Skeletal muscle tissue (tissue), 3 donors: ENCODE measurements at regions not wholly inside any gene's neighbourhood (a gene's known extent, or its start where the extent isn't known, plus 50 kb on each side); places are given as distances from the start of the nearest gene placed in this dataset.

Source experiments
- H3K27ac ChIP-seq: one replicate; pipeline ENCODE4 v1.7.0; 2013; ENCODE audit warnings: mild to moderate bottlenecking, low read depth, low read length, inconsistent platforms
- H3K27me3 ChIP-seq, 3 donors: one replicate each; pipeline ENCODE4 v1.7.0; 2013; ENCODE audit warnings: low read length in 3 of 3; ENCODE audit not compliant: control insufficient read depth in 3 of 3, insufficient read depth in 3 of 3
- H3K36me3 ChIP-seq, 3 donors: one replicate each; pipeline ENCODE4 v1.7.0; 2013; ENCODE audit warnings: low read length in 3 of 3; ENCODE audit not compliant: control insufficient read depth in 3 of 3, insufficient read depth in 3 of 3
- H3K4me1 ChIP-seq, 3 donors: one replicate each; pipeline ENCODE4 v1.7.0; 2013; ENCODE audit warnings: low read length in 3 of 3, mild to moderate bottlenecking in 3 of 3; ENCODE audit not compliant: control insufficient read depth in 3 of 3, insufficient read depth in 3 of 3
- H3K4me3 ChIP-seq, 3 donors: one replicate each; pipeline ENCODE4 v1.7.0; 2013; ENCODE audit warnings: low read length in 3 of 3
- H3K9ac ChIP-seq, 3 donors: one replicate each; pipeline ENCODE4 v1.7.0; 2013; ENCODE audit warnings: low read length in 3 of 3, mild to moderate bottlenecking in 3 of 3, moderate library complexity in 2 of 3, low read depth in 1 of 3
- H3K9me3 ChIP-seq, 3 donors: one replicate each; pipeline ENCODE4 v1.7.0; 2013; ENCODE audit warnings: low read length in 3 of 3; ENCODE audit not compliant: control insufficient read depth in 3 of 3
- donor health status: Osteomylitis.

DNA sequence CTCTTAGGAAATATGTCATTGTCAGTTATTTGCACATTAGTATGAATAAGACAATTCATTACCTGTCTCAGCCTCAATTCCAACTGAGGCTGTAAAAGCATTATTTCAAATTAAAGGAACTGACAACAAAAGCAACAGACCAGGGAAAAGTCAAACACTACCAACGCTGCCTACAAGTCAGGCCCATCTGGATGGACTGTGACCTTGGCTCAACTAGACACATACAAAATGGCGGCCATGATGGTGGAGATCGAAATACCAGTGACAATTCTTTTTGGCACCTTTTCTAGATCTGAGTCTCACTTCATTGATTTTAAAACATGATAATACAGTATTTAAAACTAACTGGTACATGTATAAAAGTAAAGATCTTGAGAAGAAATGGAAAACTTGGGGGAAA is 160.7 kb downstream of the DHX15 start:
- H3K36me3 ChIP-seq = no peaks in the 10 kb centered on the region
- no peak overlapping the region for H3K27ac ChIP-seq
- H3K9me3 ChIP-seq = no peaks in the 10 kb centered on the region
- no peaks in the 10 kb centered on the region for H3K27me3 ChIP-seq
- no peak overlapping the region for H3K4me3 ChIP-seq
- H3K9ac ChIP-seq = no peak overlapping the region
- peaks cover 0 to 4% (median 0%) of the 10 kb centered on the region in 3 donors for H3K4me1 ChIP-seq

- H3K27me3 ChIP-seq = no peaks in the 10 kb centered on the region
- H3K27ac ChIP-seq = no peak overlapping the region
- H3K4me1 ChIP-seq = peaks cover 0 to 4% (median 0%) of the 10 kb centered on the region in 3 donors
- no peak overlapping the region for H3K4me3 ChIP-seq
- H3K9ac ChIP-seq = no peak overlapping the region
- no peaks in the 10 kb centered on the region for H3K36me3 ChIP-seq
- H3K9me3 ChIP-seq = no peaks in the 10 kb centered on the region
Measured at GRCh38 chr4:24422644-24423043, 161.7 kb downstream of the DHX15 start.

DNA sequence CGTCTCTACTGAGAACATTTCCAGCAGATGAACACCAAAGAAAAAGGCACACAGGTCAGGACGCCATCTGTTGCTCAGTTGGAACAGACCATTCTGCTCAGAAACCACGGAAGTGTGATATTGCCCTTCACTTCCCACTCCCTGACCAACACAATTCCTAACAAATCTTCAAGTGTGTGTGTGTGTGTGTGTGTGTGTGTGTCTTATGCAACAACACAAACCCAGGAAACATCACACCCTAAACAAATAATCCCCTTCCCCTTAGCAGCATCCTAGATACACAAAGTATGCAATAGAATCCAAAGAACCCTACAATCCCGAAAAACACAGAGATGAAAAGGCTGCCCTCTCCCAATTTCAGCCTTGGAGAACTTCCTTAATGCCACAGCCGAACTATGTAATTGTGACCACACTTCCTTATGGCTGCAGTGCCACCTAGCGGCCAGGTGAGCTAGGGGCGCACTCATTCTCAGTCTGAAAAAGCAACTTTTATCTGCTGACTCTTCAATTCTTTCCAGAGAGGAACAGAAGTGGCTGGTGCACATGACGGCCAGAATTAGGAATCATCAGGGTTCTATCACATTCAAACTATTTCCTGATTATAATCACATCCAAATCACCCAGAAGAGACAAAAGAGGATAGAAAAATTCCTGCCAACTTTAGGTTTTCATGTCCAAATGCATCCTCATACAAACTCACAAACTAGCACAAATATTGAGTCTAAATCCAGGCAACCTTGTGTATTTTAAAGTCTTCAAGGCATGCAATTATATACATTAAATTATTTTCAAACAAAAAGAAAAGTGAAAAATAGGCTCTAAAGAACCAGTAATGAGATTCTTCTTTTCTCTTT is 164.9 kb downstream of the DHX15 start:
- H3K9ac ChIP-seq = no peak overlapping the region

GRCh38 chr4:24417206-24417605 is 167.1 kb downstream of the DHX15 start:
- Histone ChIP-seq H3K9ac (no peak overlapping the region), H3K4me3 (no peak overlapping the region), H3K9me3 (no peaks in the 10 kb centered on the region), H3K4me1 (peaks cover 0 to 4% (median 4%) of the 10 kb centered on the region in 3 donors), H3K27ac (no peak overlapping the region), H3K27me3 (no peaks in the 10 kb centered on the region), H3K36me3 (no peaks in the 10 kb centered on the region)

More for the DNA sequence above, 164.9 kb downstream of the DHX15 start:
- H3K4me1 ChIP-seq = peaks cover 0 to 4% (median 4%) of the 10 kb centered on the region in 3 donors
- no peak overlapping the region for H3K4me3 ChIP-seq
- no peaks in the 10 kb centered on the region for H3K27me3 ChIP-seq
- H3K9me3 ChIP-seq = no peaks in the 10 kb centered on the region
- H3K36me3 ChIP-seq = no peaks in the 10 kb centered on the region
- H3K27ac ChIP-seq = no peak overlapping the region

DNA sequence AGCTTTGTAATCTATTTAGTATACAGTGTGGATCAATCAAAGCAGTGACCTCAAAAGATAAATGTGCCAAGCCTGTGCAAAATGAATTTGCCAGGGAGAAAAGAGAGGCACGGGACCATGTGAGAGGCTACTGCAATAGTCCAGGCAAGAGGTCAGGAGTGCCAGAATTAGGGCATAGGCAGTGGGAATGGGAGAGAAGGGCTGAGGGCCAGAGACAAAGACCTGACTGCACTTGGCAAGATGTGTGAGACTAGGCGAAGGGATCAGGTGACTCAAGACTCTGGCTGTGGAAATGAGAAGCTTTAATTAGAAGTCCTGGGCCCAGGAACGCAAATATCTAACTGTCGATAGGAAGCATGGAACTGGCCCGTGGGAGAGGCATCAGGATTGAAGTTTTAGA is 168.1 kb downstream of the DHX15 start:
- Histone ChIP-seq H3K27ac (no peak overlapping the region), H3K36me3 (no peaks in the 10 kb centered on the region), H3K9me3 (no peaks in the 10 kb centered on the region), H3K4me3 (no peak overlapping the region), H3K27me3 (no peaks in the 10 kb centered on the region), H3K9ac (no peak overlapping the region), H3K4me1 (peaks cover 0 to 4% (median 4%) of the 10 kb centered on the region in 3 donors)

GRCh38 chr4:24413311-24413784 is 171.0 kb downstream of the DHX15 start:
- Histone ChIP-seq H3K9me3 (no peaks in the 10 kb centered on the region), H3K4me1 (peaks cover 0 to 4% (median 0%) of the 10 kb centered on the region in 3 donors), H3K9ac (no peak overlapping the region), H3K36me3 (no peaks in the 10 kb centered on the region), H3K27ac (no peak overlapping the region), H3K27me3 (no peaks in the 10 kb centered on the region), H3K4me3 (no peak overlapping the region)

DNA sequence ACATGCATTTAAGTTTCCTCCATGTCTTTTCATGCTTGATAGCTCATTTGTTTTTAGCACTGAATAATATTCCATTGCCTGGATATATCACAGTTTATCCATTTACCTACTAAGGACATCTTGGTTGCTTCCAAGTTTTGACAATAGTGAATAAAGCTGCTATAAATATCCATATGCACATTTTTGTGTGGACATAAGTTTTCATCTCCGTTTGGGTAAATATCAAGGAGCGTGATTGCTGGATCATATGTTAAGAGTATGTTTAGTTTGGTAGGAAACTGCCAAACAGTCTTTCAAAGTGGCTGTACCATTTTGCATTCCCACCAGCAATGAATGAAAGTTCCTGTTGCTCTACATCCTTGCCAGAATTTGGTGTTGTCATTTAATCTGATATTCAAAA is 172.5 kb downstream of the DHX15 start:
- Histone ChIP-seq H3K36me3 (no peaks in the 10 kb centered on the region), H3K9me3 (no peaks in the 10 kb centered on the region), H3K9ac (no peak overlapping the region), H3K27ac (no peak overlapping the region), H3K27me3 (no peaks in the 10 kb centered on the region), H3K4me1 (peaks cover 0 to 4% (median 0%) of the 10 kb centered on the region in 3 donors), H3K4me3 (no peak overlapping the region)

DNA sequence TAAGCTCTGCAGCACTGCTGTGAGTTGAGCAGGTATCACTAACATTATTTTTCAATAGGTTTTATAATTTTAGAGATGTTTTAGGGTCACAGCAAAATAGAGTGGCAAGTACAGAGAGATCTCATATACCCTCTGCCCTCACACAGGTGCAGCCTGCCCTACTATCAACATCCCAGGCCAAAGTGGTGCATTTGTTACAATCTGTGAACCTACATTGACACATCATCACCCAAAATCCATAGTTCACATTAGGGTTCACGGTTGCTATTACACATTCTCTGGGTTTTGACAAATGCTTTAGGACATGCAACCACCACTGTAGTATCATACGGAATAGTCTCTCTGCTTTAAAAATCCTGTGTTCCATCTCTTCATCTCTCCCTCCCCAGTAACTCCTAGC is 173.1 kb downstream of the DHX15 start:
- H3K4me3 ChIP-seq = no peak overlapping the region
- peaks cover 0 to 1% (median 0%) of the 10 kb centered on the region in 3 donors for H3K4me1 ChIP-seq

DNA sequence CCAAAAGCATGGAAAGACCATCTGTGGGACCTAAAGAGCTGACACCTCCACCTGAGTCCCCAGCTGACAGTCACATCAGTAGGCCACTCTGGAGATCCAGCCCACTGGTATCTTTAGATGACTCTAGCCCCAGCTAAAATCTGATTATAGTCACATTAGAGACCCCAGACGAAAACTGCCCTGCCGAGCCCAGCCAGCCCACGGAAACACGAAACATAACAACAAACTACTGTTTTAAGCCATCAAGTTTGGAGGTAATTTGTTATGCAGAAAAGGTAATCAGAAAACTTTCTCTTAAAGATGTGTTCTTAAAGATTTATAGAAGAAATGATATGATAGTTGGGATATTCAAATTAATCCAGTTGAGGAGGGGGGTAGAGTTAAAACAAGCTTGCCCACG is 175.7 kb downstream of the DHX15 start:
- H3K9ac ChIP-seq = no peak overlapping the region

More for the DNA sequence above, 173.1 kb downstream of the DHX15 start:
- H3K9ac ChIP-seq = no peak overlapping the region
- H3K27me3 ChIP-seq = no peaks in the 10 kb centered on the region
- H3K9me3 ChIP-seq = no peaks in the 10 kb centered on the region
- no peak overlapping the region for H3K27ac ChIP-seq
- H3K36me3 ChIP-seq = no peaks in the 10 kb centered on the region

DNA sequence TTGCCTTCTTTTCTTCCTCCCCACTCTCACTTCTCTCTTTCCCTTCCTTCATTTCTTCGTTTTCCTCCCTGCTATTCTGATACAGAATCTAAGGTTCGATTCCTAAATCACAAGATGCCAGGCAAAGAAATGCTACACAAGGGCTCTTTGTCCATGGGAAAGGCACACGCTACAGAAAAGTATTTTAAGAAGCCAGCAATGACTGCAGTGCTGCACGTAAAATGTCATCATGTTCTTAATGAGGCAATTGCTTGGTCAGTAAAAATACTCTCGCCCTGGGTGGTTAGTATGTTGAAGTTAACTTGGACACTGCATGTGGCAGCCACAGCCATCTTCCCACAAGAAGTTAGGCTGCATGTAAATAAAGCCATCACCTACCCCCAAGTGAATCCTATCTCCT is 178.4 kb downstream of the DHX15 start:
- peaks cover 0 to 2% (median 0%) of the 10 kb centered on the region in 3 donors for H3K4me1 ChIP-seq
- no peaks in the 10 kb centered on the region for H3K27me3 ChIP-seq
- H3K4me3 ChIP-seq = no peak overlapping the region
- no peak overlapping the region for H3K27ac ChIP-seq
- no peak overlapping the region for H3K9ac ChIP-seq
- H3K9me3 ChIP-seq = no peaks in the 10 kb centered on the region
- H3K36me3 ChIP-seq = no peaks in the 10 kb centered on the region

More for the DNA sequence above, 175.7 kb downstream of the DHX15 start:
- no peaks in the 10 kb centered on the region for H3K36me3 ChIP-seq
- H3K4me3 ChIP-seq = no peak overlapping the region
- H3K9me3 ChIP-seq = no peaks in the 10 kb centered on the region
- peaks cover 0 to 2% (median 0%) of the 10 kb centered on the region in 3 donors for H3K4me1 ChIP-seq
- H3K27ac ChIP-seq = no peak overlapping the region
- no peaks in the 10 kb centered on the region for H3K27me3 ChIP-seq
